ENCODE measurements at regions not wholly inside any gene's neighbourhood (a gene's known extent, or its start where the extent isn't known, plus 50 kb on each side); places are given as distances from the start of the nearest gene placed in this dataset.

DNA sequence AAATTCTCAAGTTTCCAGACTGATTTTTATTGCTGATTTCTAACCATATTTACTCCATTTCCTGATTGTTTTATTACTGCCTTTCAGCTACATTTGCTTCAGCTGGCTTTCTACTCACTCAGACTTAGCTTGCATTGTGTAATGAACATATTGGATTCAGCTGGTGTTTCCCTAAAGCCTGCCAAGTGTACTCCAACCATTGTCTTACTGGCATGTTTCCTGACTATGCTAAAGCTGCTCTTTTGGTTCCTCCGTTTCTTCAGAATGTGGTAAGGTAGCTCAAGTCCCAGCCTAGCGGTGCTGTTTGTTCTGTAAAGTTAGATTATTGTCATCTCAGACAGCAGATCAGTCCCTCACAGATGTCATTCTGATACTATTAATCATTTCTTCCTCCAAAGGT is 53.1 kb upstream of the GLRA2 start:
- no peak for DNase-seq

DNA sequence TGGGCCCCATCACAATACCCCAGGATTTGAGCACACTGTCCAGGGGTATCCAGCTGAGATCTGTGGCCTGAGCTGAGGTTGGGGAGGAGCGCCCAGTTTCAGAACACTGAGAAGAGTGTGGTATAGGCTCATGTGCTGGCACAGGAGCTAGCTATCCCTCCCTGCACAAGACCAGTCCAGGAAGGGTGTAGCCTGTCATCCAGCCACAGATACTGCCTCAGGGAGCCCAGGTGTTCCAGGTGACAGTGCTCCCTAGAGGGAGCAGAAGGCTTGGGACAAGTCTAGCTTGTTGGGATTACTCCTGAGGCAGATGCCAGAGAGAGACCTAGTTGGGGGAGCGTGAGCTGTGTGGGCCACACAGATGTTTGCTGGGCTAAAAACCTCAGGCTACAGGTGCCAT is 79.6 kb upstream of the GLRA2 start:
- no peak for DNase-seq

DNA sequence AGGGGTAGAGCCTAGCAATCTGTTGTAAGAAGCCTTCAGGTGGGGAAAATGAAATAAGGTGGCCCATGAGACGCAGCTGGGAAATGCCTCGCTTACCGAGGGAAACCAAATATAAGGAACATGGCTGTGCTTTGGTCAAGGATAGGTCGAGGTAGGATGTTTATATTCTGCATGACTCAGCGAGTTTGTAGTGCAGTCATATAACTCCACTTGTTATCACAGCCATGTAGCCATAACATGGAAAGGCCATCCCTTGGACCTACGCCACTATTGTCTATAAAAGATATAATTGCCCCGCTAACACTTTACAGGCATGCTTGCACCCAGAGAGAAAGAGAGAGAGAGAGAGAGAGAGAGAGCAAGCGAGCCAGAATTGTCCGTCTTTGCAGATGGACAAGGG is 80.9 kb upstream of the GLRA2 start:
- no peak for DNase-seq

DNA sequence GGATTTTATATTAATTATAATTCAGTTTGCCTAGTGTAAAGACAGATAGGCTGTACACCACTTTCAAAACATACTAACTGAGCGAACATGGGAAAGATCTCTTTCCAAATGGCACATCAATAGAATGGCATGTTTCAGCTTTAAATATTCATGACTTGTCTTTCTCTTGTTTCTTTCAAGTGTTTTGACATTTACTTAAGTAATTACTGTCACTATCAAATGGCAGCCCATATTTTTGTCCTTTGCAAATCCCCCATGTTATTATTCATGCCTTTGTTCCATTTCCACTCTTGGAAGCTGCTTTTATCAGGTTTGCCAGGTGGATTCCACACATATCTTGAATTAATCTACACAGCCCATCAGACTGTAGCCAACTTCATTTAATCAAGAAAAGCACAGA is 89.2 kb upstream of the GLRA2 start:
- DNase-seq: no peak

DNA sequence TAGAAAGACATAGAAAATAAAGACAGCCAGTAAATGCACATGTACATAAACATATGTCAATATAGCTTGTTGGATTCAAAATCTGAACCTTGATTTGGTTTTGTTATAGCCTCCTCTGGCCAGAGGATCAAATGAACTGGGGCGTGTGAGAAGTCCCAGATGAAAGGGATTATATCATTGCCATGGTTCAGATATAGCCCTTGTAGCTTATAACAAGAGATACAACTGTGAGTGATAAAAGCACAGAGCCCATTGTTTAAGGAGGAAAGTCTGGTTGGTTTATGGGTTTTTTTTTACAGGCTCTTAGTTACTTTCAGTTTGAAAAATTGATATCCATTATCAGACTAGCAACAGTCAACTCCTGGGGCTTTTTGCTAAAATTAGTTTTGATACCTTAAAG is 101.7 kb upstream of the GLRA2 start:
- DNase-seq: no peak

DNA sequence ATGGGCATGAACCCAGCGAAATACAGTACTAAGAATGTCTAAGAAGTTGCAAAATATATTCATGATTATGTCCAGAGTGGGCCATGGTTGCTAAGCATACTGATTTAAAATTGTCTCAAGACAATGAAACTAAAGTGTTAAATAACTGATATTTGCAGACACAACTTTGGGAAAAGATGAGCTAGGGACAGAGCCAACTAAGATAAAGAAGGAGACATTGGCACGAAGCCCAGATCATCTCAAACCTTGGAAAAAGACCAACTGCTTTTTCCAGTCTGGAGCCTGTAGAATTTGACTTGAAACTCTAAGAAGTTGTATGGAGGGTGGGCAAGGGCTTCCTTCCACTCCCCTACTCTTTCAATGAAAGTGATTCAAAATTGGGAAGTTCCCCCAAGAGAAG is 108.5 kb upstream of the GLRA2 start:
- DNase-seq: peak; percentile 31

DNA sequence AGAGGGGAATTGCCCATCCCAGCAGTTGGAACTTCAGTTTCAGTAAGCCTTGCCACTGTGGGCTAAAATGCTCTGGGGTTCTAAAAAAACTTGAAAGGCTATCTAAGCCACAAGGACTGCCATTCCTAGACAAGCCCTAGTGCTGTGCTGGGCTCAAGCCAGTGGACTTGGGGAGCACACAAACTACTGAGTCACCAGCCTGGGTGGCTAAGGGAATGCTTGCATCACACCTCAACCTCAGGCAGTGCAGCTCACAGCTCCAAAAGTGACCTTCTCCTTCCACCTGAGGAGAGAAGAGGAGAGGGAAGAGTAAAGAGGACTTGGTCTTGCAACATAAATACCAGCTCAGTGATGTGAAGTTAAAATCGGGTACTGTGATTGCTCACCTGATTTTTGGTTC is 116.7 kb upstream of the GLRA2 start:
- DNase-seq: no peak

DNA sequence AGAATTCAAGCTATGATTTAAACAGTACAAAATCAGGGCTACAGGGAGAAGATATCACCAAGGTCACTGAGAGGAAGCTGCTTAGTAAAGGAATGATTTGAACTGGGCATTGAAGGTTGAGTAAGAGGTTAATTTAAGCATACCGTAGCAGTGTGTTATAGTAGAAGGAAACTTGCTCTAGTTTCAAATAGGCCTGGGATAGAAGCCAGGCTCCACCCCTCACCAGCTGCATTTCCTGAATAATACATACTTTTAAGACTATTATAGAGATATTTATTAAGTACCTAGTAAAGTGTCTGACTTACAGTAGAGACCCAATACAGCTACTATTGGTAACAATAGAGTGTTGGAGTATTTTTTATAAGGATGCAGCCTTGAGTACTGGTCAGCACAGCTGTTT is 118.0 kb upstream of the GLRA2 start:
- DNase-seq: no peak

DNA sequence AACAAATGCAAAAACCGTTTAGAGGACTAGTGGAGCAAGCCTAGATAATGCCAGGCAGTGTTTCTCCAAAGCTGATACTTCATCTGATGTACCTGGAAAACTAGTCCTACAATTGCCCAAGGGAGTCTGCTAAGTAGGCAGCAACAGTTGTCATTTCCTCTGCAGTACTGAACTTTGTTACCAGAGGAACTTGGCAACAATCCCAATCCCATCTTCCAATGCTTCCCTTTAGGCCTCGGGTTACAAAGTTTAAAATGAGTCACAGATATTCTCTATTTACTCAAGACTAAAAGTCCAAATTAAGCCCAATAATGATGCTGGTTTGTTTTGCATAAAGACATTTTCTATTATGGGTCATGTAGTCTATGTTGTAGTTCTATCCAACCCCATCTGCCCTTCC is 120.0 kb upstream of the GLRA2 start:
- no peak for DNase-seq

DNA sequence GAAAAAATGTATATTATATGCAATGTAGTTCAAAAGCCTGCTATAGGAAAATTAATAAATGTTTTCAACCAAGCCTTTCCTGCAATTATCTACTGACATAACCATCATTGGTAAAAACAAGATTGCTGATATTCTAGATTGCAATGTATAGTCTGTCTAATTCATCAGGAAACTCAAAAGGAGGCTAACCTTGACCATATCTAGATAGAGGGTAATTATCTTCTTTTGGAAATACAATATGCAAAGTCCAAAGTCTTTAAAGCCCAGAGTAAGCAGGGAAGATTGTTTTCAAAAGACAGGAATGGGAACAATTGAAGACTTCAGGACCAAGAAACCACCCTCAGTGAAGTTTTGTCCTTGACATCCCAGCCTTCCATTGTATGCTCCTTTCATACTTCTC is 123.1 kb upstream of the GLRA2 start:
- DNase-seq: no peak

DNA sequence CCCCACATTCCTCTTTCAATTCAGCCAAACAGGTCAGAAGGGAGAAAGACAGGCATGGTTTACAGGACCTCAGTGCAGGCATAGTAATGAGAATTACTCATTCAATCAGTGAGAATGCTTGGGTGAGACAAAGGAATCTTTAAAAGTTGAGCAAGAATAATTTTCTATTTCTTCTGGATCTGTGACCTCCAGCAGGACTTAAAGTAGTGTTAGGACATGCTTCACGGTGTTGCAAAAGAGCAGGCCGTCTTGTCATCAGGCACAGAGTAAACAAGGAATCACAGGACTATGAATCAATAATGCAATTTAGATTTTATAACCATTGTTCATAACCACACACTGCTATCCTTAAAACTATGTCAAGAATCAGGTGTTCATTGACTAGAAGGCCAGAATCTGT is 130.6 kb upstream of the GLRA2 start:
- DNase-seq: no peak

DNA sequence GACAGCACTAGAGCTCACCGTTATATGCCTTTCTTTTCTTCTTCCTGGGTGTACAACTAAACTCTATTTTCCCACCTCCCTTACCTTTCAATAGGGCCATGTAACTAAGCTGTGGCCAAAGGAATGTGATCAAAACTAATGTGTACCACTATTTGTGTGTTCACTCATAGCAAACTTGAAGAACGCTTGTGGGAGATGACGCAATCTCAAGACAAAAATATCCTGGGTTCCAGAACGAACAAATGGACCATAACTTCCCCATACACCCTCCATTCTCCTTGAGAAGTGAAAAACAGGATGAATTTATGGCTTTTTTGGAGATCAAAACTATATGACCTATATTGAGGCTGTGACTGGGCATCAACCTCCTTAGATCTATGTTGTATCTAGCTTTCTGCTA is 139.7 kb upstream of the GLRA2 start:
- DNase-seq: no peak

DNA sequence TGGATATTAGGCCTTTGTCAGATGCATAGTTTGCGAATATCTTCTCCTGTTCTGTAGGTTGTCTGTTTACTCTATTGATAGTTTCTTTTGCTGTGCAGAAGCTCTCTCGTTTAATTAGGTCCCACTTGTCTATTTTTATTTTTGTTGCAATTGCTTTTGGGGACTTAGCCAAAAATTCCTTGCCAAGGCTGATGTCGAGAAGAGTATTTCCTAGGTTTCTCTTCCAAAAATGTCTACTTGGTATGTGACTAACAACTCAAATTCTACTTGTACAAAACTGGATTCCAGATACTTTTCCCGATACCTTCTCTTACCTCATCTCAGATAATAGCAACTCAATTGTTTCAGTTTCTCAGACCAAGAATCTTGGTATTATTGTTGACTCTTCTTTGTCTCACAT is 142.4 kb upstream of the GLRA2 start:
- DNase-seq: no peak

DNA sequence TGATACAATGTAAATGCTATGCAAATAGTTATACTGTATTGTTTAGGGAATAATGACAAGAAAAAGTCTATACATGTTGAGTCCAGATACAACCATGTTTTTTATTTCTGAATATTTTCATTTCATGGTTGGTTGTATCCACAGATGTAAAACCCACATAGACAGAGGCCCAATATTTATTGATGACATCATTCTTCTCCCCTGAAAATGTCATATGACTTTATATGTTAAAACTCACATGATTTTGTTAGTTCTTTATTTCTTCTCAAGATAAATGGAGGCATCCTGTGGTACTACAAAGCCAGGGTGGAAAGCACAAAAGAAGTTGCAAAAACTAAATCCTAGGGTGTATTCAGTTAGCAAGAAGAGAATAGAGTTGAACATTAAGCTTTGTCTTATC is 149.3 kb upstream of the GLRA2 start:
- no peak for DNase-seq

DNA sequence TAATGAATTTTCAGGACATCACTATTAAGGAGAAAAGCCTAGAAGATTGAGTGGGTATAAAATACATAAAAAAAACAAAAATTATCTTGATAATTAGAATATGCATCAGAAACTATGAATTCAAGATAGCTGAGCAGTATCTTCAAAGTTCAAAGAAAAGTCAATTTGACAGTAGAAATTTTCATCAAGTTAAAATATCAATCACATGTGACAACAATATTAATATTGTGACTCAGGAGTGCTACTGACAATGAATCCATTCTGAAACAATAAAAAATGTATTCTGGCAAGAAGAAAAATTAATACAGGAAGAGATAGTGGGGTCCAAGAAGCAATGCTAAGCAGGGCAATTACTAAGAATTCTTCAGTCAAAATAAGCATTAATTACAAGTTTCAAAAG is 151.9 kb upstream of the GLRA2 start:
- DNase-seq: no peak

DNA sequence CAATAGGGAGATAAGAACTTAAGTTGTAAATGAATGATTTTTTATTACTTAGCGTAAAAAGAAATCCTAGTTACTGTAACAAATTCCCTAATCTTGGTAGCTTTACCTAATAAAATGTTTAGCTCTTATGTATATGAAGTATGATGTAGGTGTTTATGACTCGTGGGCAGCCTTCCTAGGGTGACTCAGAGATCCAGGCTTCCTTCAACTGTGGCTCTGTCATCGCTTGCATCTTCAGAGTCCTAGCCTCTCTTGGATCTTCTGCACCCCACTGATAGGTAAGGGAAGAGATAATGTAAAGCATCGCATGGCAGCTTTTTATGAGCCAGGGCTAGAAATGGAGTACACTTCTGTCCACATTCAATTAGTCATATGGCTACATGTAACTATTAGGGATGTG is 165.6 kb upstream of the GLRA2 start:
- DNase-seq: no peak

DNA sequence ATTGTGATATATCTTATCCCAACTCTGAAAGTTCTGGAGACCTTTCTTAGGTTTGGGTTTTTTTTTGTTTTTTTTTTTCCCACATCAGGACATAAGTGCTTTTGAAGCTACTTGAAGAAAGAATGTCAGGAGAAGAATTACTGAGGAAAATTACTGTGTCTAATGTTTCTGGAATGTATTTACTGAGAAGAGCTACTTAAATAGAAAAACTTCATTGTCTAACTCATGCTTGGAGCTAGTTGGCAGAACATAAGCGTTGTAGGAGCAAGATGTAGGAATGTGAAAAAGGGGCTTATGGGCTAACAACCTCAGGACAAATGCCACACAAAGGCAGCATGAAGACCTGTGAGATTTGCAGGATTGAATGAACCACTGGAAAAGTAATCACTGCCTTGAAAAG is 166.6 kb upstream of the GLRA2 start:
- no peak for DNase-seq

DNA sequence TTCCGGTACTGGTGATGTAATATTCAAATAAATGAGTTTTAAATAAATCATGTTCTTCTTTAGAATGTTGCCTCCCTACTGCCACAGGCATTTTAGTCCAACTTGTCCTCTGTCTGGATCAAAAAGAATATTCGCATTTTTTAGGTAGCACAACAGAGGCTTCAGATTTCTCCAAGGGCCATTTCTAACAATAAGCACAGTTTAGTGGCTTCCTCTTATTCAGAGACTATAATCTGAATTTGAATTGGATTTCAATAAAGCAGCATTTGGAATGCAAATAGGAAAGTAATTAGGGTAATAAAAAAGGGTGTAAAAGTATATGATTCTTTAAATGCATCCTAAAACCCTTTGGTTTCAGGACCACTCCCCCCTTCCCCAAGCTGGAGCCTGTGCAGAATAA is 167.9 kb upstream of the GLRA2 start:
- no peak for DNase-seq

DNA sequence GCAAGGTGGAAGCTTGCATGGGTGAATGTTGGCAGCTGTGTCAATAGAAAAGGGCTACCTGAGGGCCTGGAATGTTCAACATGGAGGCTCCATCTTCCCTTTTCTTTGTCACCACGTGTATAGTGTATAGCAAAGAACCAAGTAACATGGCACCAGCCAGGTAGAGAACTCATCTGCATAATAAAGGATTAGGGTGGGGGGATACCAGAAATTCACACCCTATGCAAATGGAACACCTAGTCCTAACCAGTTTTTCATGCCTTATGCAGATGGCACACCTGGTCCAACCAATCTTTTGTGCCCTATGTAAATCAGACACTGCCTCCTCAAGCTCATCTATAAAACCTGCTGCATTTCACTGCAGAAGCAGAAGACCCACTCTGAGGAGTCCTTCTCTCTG is 169.6 kb upstream of the GLRA2 start:
- no peak for DNase-seq

DNA sequence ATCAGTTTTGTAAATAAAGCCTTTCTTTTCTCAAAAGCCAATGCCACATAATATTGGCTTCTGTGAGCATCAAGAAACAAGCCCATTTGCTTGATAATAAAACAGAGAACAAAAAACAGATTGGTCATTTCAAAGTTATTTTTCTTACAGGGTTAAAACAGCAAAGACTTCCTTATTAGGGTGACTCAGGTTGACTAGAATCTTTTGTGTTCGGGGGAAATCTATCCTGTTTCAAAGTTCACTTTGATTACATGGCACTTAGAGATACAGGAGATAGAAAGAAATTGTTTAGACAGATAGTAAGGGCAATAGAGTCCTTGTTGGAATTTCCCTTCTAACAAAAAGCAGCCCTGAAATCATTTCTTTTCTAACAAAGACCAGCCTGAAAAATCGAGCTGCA is 170.0 kb upstream of the GLRA2 start:
- DNase-seq: no peak

DNA sequence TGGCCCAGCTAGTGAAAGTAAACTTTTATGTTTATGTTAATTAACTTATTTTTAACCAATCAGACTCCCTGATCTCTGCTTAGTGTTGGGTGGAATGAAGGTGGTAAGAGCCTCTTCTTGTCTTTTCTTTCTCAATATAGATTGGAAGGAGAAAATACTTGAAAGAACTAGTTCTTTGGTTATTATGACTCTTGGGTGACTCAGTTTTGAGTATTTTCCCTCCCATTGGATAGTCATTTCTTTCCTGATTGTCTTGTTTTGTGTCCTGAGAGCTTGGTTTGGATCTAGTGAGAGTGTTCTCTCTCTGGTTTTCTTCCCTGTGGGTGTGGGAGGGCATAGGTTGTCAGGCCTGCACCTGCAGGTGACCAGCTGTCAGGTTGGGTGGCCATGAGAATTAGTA is 172.0 kb upstream of the GLRA2 start:
- no peak for DNase-seq

DNA sequence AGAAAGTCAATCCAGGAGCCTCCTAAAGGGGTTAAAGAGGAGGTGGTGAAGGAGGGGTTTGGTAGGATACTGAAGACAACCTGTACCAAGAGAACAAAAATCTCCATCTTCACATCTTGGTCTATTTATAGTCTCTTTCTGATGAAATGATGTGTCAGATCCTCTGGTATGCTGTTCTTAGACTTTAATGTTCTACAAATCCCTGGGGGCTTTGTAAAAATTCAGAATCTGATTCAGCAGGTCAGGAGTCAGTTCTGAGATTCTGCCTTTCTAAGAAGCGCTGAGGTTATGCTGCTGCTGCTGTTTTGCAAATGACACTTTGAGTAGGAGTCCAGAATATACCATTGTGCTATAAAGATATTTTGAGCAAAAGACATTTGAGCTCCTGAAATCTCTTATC is 172.9 kb upstream of the GLRA2 start:
- DNase-seq: no peak

DNA sequence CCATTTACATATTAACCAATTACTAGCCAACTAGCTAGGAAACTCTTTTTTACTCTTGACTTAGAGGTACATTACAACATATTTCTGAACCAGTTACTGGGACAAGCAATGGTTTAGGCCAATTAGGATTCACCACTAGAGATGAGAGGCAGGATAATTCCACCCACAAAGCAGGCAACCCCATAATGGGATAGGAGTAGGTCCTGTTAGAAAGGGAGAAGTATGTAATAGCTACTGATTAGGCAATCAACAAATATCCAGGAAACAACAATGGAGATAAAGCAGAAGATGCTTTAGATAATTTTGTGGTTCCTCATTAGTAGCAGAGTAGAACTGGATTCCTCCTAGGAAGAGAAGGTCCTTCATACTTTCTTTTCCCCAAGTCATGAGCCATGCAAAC is 173.8 kb upstream of the GLRA2 start:
- DNase-seq: no peak

DNA sequence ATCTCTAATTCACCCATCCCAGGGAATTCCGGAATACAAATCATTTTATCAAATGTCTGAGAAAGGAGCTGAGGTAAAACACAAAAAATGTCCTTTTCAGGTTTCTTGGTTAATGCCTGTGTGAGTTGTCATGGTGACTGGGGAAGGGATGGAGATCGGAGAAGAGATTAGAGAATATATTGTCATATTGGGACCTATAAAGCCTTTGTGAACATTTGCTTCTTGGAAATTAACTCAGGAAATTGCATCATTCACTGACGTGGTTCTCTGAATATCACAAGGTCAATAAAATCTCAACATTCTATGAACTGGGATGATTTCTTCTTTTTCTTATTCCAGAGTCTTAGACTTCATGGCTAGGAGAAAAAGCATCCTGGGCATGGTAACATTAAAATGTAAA is 174.8 kb upstream of the GLRA2 start:
- no peak for DNase-seq

DNA sequence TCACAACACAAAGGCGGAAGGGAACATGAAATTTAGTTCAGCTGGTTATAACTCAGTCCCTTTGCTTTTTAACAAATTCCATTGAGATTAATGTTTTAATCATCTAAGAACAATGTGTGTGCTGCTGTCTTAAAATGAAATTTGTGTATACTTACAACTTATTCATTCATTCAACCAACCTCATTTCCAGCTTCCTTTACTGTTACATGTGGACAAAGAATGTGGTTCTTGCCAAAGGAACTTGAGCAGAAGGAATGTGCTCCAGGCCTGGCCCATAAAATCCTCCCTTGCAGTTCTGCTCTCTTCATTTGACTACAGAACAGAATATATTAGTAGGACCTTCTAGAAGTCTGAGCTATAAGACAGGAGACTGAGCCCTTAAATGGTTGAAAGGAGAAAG is 176.8 kb upstream of the GLRA2 start:
- no peak for DNase-seq

DNA sequence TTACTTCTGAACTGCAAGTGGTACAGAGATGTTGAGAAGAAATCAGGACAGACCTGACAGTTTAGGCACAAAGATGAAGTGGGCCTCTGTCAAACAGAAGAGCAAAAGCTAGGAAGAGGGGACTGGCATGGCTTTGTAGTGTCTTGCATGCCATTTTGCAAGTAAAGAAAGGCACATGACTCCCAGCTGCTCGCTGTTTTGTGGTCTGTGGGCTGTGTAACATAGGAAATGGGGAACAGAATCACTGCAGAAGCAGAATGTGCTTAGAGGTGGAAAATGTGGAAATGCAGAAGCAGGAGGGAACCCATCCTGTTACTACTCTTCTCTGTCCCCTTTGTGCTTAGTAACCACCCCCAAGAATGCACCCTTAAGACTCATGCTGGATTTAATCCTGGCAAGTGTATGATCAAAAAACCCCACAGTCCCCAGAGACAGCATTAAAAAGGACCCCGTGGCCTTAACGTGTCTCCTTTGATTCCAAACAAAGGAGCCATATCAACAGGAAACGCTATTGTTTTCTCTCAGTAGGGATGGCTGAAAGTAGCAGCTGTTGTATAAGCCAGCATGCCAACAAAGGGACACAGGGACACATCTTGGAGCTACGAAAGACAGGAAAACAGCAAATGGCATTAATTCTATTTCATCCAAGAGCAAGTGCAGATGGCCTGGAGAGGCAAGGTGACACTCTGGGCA is 177.6 kb upstream of the GLRA2 start:
- no peak for DNase-seq
